ENCODE measurements at regions not wholly inside any gene's neighbourhood (a gene's known extent, or its start where the extent isn't known, plus 50 kb on each side); places are given as distances from the start of the nearest gene placed in this dataset.

DNA sequence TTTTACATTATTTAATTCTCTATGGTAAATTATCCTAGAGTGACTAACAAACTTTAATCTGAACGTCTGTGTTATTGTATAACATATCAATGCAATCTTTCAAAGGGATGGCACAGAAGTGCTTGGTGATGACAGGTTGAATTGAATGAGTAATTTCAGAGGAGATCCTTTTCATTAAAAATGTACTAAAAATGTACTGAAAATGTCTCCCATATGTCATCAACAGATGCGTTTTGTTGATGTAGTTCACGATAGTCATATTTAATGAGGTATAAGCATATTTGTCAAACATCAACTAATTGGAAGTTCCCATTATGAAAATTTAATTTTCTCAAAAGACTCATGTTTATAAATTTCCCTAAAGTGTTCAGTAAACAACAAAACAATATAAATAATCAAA is 1434.7 kb upstream of the PCDH20 start:
- TF ChIP-seq, protein P1, sequence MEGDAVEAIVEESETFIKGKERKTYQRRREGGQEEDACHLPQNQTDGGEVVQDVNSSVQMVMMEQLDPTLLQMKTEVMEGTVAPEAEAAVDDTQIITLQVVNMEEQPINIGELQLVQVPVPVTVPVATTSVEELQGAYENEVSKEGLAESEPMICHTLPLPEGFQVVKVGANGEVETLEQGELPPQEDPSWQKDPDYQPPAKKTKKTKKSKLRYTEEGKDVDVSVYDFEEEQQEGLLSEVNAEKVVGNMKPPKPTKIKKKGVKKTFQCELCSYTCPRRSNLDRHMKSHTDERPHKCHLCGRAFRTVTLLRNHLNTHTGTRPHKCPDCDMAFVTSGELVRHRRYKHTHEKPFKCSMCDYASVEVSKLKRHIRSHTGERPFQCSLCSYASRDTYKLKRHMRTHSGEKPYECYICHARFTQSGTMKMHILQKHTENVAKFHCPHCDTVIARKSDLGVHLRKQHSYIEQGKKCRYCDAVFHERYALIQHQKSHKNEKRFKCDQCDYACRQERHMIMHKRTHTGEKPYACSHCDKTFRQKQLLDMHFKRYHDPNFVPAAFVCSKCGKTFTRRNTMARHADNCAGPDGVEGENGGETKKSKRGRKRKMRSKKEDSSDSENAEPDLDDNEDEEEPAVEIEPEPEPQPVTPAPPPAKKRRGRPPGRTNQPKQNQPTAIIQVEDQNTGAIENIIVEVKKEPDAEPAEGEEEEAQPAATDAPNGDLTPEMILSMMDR (IDR thresholded peaks at IDR 0.05) = no peak
- peaks cover 3% of the 10 kb centered on the region for H3K36me3 Mint-ChIP-seq (ENCODE audit: low read depth)
- H3K4me3 Mint-ChIP-seq (ENCODE audit: unreplicated experiment) = no peak overlapping the region
- H3K4me1 Mint-ChIP-seq (ENCODE audit: low read depth) = peaks cover 6% of the 10 kb centered on the region
- DNase-seq (ENCODE audit: low spot score) = no peak
- H3K27me3 Mint-ChIP-seq (ENCODE audit: low read depth) = no peaks in the 10 kb centered on the region
- peaks cover 7% of the 10 kb centered on the region for H3K9me3 Mint-ChIP-seq (ENCODE audit: low read depth)
- H3K27ac Mint-ChIP-seq (ENCODE audit: unreplicated experiment) = no peak overlapping the region

DNA sequence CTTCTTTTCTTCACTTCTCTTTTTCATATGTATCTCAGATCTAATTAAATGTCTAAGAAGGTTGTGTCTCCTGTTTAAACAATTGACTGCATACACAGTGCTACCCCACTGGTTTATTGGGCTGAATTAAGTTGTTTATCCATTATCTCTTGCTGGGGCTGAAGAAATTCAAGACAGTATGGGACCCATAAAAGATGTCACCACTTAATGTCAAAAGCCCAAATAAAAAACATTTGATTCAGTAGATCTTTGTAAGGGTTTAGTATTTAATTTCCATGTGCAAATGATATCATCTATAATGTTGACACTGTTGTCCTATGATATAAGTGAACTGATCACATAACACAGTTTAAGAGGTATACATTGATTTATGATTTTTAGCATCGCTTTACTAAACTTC is 1431.9 kb upstream of the PCDH20 start:
- no peak for DNase-seq (ENCODE audit: low spot score)
- H3K9me3 Mint-ChIP-seq (ENCODE audit: low read depth) = peaks cover 5% of the 10 kb centered on the region
- TF ChIP-seq, protein P1 (IDR thresholded peaks at IDR 0.05) = no peak
- peaks cover 6% of the 10 kb centered on the region for H3K4me1 Mint-ChIP-seq (ENCODE audit: low read depth)
- no peaks in the 10 kb centered on the region for H3K27me3 Mint-ChIP-seq (ENCODE audit: low read depth)
- H3K36me3 Mint-ChIP-seq (ENCODE audit: low read depth) = peaks cover 3% of the 10 kb centered on the region
- H3K4me3 Mint-ChIP-seq (ENCODE audit: unreplicated experiment) = no peak overlapping the region
- H3K27ac Mint-ChIP-seq (ENCODE audit: unreplicated experiment) = no peak overlapping the region

DNA sequence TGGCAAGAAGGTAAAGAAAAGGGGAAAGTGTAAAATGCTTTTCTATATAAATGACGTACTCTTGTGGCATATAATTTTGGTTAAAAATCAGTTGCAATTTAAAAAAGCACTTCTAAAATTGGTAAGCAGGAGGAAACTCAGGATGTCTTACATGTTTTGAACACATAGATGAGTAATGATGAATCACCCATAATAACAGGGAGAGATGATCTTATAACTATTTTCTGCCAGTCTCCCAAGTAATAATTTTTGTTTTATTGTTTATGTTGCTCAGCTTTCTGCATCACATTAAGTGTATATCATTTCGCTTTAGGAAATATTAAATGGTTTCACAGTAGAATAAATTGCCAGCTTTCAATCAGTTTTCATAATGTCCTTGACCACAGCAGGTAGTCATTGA is 1430.7 kb upstream of the PCDH20 start:
- Mint-ChIP-seq H3K36me3 (ENCODE audit: low read depth) (peaks cover under 1% of the 10 kb centered on the region), H3K27me3 (ENCODE audit: low read depth) (no peaks in the 10 kb centered on the region), H3K4me1 (ENCODE audit: low read depth) (peaks cover 6% of the 10 kb centered on the region), H3K4me3 (ENCODE audit: unreplicated experiment) (no peak overlapping the region), H3K27ac (ENCODE audit: unreplicated experiment) (no peak overlapping the region), H3K9me3 (ENCODE audit: low read depth) (peaks cover 3% of the 10 kb centered on the region)
- TF ChIP-seq, protein P1 (IDR thresholded peaks at IDR 0.05) = no peak
- no peak for DNase-seq (ENCODE audit: low spot score)

DNA sequence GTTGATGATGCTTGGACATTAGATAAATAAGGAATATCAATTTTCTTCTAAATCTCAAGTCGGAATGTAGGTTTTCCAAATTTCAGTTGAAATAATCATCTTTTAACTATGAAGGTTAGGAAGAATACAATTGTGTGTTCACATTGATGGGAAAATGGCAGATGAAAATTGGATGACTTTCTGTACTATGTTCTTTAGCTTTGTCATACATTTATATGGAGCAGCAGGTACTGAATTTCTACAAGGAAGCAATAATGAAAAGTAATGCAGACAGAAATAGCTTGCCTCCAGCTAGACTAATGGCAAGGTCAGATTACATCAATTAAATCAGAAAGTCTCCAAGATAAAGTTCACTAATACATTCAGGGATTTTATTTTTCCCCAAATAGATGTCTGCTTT is 1423.7 kb upstream of the PCDH20 start:
- TF ChIP-seq, protein P1 (IDR thresholded peaks at IDR 0.05) = no peak
- no peak for DNase-seq (ENCODE audit: low spot score)
- Mint-ChIP-seq H3K9me3 (ENCODE audit: low read depth) (no peaks in the 10 kb centered on the region), H3K27me3 (ENCODE audit: low read depth) (no peaks in the 10 kb centered on the region), H3K4me1 (ENCODE audit: low read depth) (no peaks in the 10 kb centered on the region), H3K4me3 (ENCODE audit: unreplicated experiment) (no peak overlapping the region), H3K27ac (ENCODE audit: unreplicated experiment) (no peak overlapping the region), H3K36me3 (ENCODE audit: low read depth) (no peaks in the 10 kb centered on the region)

DNA sequence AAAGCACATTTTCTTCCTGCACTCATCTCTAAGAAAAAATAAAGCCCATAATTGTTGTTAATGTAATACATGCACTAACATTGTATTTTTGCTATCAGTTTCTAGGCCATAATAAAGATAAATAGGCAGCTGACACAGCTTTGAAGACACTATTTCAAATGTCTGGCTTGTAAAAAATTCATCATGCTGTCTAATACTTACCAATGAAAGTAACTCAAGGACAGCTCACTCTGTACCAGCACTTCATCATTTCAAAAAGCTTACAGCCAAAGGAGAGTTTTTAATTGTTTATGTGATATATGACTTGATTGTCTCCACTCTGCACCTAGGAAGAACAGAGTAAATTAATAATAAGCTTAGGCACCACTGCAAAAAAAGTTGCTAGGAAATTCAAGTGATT is 1423.3 kb upstream of the PCDH20 start:
- no peaks in the 10 kb centered on the region for H3K36me3 Mint-ChIP-seq (ENCODE audit: low read depth)
- H3K27me3 Mint-ChIP-seq (ENCODE audit: low read depth) = no peaks in the 10 kb centered on the region
- no peaks in the 10 kb centered on the region for H3K4me1 Mint-ChIP-seq (ENCODE audit: low read depth)
- H3K9me3 Mint-ChIP-seq (ENCODE audit: low read depth) = no peaks in the 10 kb centered on the region
- DNase-seq (ENCODE audit: low spot score) = no peak
- H3K27ac Mint-ChIP-seq (ENCODE audit: unreplicated experiment) = no peak overlapping the region
- H3K4me3 Mint-ChIP-seq (ENCODE audit: unreplicated experiment) = no peak overlapping the region
- TF ChIP-seq, protein P1 (IDR thresholded peaks at IDR 0.05) = no peak
